DOHH2 (cell line): ENCODE measurements at regions not wholly inside any gene's neighbourhood (a gene's known extent, or its start where the extent isn't known, plus 50 kb on each side); places are given as distances from the start of the nearest gene placed in this dataset.

Experiments
- H3F3A ChIP-seq: fragments of 200-600 bp; sonication (generic), shearing (Covaris generic); 2 replicates; pipeline ENCODE4 v1.6.0; 2016; ENCODE audit warnings: antibody characterized with exemption, mild to moderate bottlenecking; ENCODE audit not compliant: control insufficient read depth, insufficient read depth
- H3K27ac ChIP-seq: fragments of 200-600 bp; sonication (generic); 2 replicates; pipeline ENCODE4 v1.5.1; 2014; ENCODE audit warnings: low read depth, mild to moderate bottlenecking, low read length, moderate library complexity
- H3K27me3 ChIP-seq: fragments of 200-600 bp; sonication (generic); 2 replicates; pipeline ENCODE4 v1.6.1; 2014; ENCODE audit warnings: mild to moderate bottlenecking, low read length, mixed read lengths; ENCODE audit not compliant: control insufficient read depth
- H3K36me3 ChIP-seq: fragments of 200-600 bp; sonication (generic); 2 replicates; pipeline ENCODE4 v1.6.1; 2014; ENCODE audit warnings: mild to moderate bottlenecking, low read length, moderate library complexity, mixed read lengths; ENCODE audit not compliant: control insufficient read depth
- H3K4me1 ChIP-seq: fragments of 200-600 bp; sonication (generic); 2 replicates; pipeline ENCODE4 v1.6.1; 2014; ENCODE audit warnings: mild to moderate bottlenecking, low read length, mixed read lengths; ENCODE audit not compliant: control insufficient read depth
- H3K4me2 ChIP-seq: fragments of 200-600 bp; sonication (generic); 2 replicates; pipeline ENCODE4 v1.6.0; 2014; ENCODE audit warnings: mild to moderate bottlenecking, low read length, moderate library complexity
- H3K4me3 ChIP-seq: fragments of 200-600 bp; sonication (generic); 2 replicates; pipeline ENCODE4 v1.5.1; 2014; ENCODE audit warnings: mild to moderate bottlenecking, low read length, mixed read lengths
- H3K79me2 ChIP-seq: fragments of 200-600 bp; sonication (generic); 2 replicates; pipeline ENCODE4 v1.6.1; 2014; ENCODE audit warnings: mild to moderate bottlenecking, low read length, mixed read lengths; ENCODE audit not compliant: control insufficient read depth
- H3K9me2 ChIP-seq: fragments of 200-600 bp; sonication (generic); replicated peaks from 2 replicates; pipeline ENCODE4 v1.6.1; 2014; ENCODE audit warnings: mild to moderate bottlenecking, low read length, mixed read lengths; ENCODE audit not compliant: control insufficient read depth
- H3K9me3 ChIP-seq: fragments of 200-600 bp; sonication (generic); 2 replicates; pipeline ENCODE4 v1.6.1; 2014; ENCODE audit warnings: antibody characterized with exemption, low read length, mixed read lengths; ENCODE audit not compliant: control insufficient read depth, insufficient read depth
- H4K20me1 ChIP-seq: fragments of 200-600 bp; sonication (generic); 2 replicates; pipeline ENCODE4 v1.6.0; 2014; ENCODE audit warnings: low read depth, mild to moderate bottlenecking, antibody characterized with exemption, low read length, moderate library complexity; ENCODE audit not compliant: control insufficient read depth, insufficient read depth
- CTCF ChIP-seq: fragments of 200-600 bp; sonication (generic); IDR thresholded peaks from one replicate; pipeline ENCODE4 v1.5.1; 2014; ENCODE audit warnings: antibody characterized with exemption, mild to moderate bottlenecking, low read depth, low read length; ENCODE audit not compliant: poor library complexity, severe bottlenecking
- EZH2phosphoT487 ChIP-seq: fragments of 200-600 bp; sonication (generic); IDR thresholded peaks from 2 replicates; pipeline ENCODE4 v1.6.1; 2017; ENCODE audit warnings: borderline replicate concordance, mild to moderate bottlenecking, antibody characterized with exemption, low read length, moderate library complexity, mixed read lengths

- Histone ChIP-seq H3K4me1 (no peaks in the 10 kb centered on the region), H3K27ac (no peak overlapping the region), H3F3A (no peaks in the 10 kb centered on the region), H3K9me3 (no peaks in the 10 kb centered on the region), H3K79me2 (no peaks in the 10 kb centered on the region), H4K20me1 (no peaks in the 10 kb centered on the region), H3K36me3 (no peaks in the 10 kb centered on the region), H3K9me2 (no peaks in the 10 kb centered on the region), H3K4me2 (no peak overlapping the region), H3K4me3 (no peak overlapping the region), H3K27me3 (no peaks in the 10 kb centered on the region)
- TF ChIP-seq CTCF = no peak
- no peak for TF ChIP-seq EZH2phosphoT487
Measured at GRCh38 chr13:73138638-73139491, 80.1 kb downstream of the KLF5 start.

- Histone ChIP-seq H4K20me1 (no peaks in the 10 kb centered on the region), H3K4me2 (no peak overlapping the region), H3K9me2 (no peaks in the 10 kb centered on the region), H3K79me2 (no peaks in the 10 kb centered on the region), H3K27ac (no peak overlapping the region), H3K4me1 (no peaks in the 10 kb centered on the region), H3K4me3 (no peak overlapping the region), H3F3A (no peaks in the 10 kb centered on the region), H3K9me3 (no peaks in the 10 kb centered on the region), H3K36me3 (no peaks in the 10 kb centered on the region), H3K27me3 (no peaks in the 10 kb centered on the region)
- TF ChIP-seq EZH2phosphoT487 (no peak), CTCF (no peak)
Measured at GRCh38 chr13:73138276-73138637, 79.5 kb downstream of the KLF5 start.

- Histone ChIP-seq H3K4me2 (no peak overlapping the region), H3K9me2 (no peaks in the 10 kb centered on the region), H4K20me1 (no peaks in the 10 kb centered on the region), H3F3A (no peaks in the 10 kb centered on the region), H3K9me3 (no peaks in the 10 kb centered on the region), H3K27ac (no peak overlapping the region), H3K4me3 (no peak overlapping the region), H3K4me1 (no peaks in the 10 kb centered on the region), H3K27me3 (no peaks in the 10 kb centered on the region), H3K36me3 (no peaks in the 10 kb centered on the region), H3K79me2 (no peaks in the 10 kb centered on the region)
- TF ChIP-seq EZH2phosphoT487 (no peak), CTCF (no peak)
Measured at GRCh38 chr13:73136776-73137175, 78.0 kb downstream of the KLF5 start.
